Mesendoderm (in vitro differentiated cells): ENCODE measurements at regions not wholly inside any gene's neighbourhood (a gene's known extent, or its start where the extent isn't known, plus 50 kb on each side); places are given as distances from the start of the nearest gene placed in this dataset.
A peak's percentile ranks its signal among the peaks of the same experiment; 100 is the strongest.

Experiments used
- DNase-seq: peaks from one replicate; pipeline ENCODE4 v3.0.0; 2013
- H2AK5ac ChIP-seq: 2 replicates; pipeline ENCODE4 v1.6.1; 2013; ENCODE audit warnings: low read length, inconsistent platforms
- H2BK120ac ChIP-seq: 2 replicates; pipeline ENCODE4 v1.6.1; 2013; ENCODE audit warnings: low read depth, mild to moderate bottlenecking, low read length, moderate library complexity, mixed read lengths
- H2BK15ac ChIP-seq: replicated peaks from 2 replicates; pipeline ENCODE4 v1.6.1; 2013; ENCODE audit warnings: low read depth, mild to moderate bottlenecking, moderate library complexity
- H2BK5ac ChIP-seq: 2 replicates; pipeline ENCODE4 v1.6.1; 2013; ENCODE audit warnings: low read length, inconsistent platforms
- H3K18ac ChIP-seq: 2 replicates; pipeline ENCODE4 v1.6.1; 2013; ENCODE audit warnings: mild to moderate bottlenecking, low read length, mixed read lengths
- H3K23ac ChIP-seq: one replicate; pipeline ENCODE4 v1.6.1; 2013; ENCODE audit warnings: low read length
- H3K27ac ChIP-seq: 2 replicates; pipeline ENCODE4 v1.5.1; 2013; ENCODE audit warnings: low read depth, mild to moderate bottlenecking, inconsistent platforms, low read length, moderate library complexity
- H3K27me3 ChIP-seq: 2 replicates; pipeline ENCODE4 v1.6.1; 2013; ENCODE audit warnings: low read length, control low read depth, mild to moderate bottlenecking, inconsistent platforms; ENCODE audit not compliant: insufficient read depth, poor library complexity
- H3K36me3 ChIP-seq: 2 replicates; pipeline ENCODE4 v1.6.1; 2013; ENCODE audit warnings: low read length, inconsistent platforms; ENCODE audit not compliant: control insufficient read depth, insufficient read depth
- H3K4ac ChIP-seq: one replicate; pipeline ENCODE4 v1.6.1; 2013; ENCODE audit warnings: low read depth, mild to moderate bottlenecking, low read length, moderate library complexity
- H3K4me1 ChIP-seq: 2 replicates; pipeline ENCODE4 v1.6.1; 2013; ENCODE audit warnings: low read depth, low read length, inconsistent platforms; ENCODE audit not compliant: control insufficient read depth
- H3K4me2 ChIP-seq: 2 replicates; pipeline ENCODE4 v1.6.1; 2013; ENCODE audit warnings: low read length
- H3K4me3 ChIP-seq: 2 replicates; pipeline ENCODE4 v1.5.1; 2013; ENCODE audit warnings: mild to moderate bottlenecking, low read length
- H3K56ac ChIP-seq: one replicate; pipeline ENCODE4 v1.6.1; 2013; ENCODE audit warnings: low read length
- H3K79me1 ChIP-seq: 2 replicates; pipeline ENCODE4 v1.6.1; 2013; ENCODE audit warnings: low read length, inconsistent platforms
- H3K79me2 ChIP-seq: 2 replicates; pipeline ENCODE4 v1.6.1; 2013; ENCODE audit warnings: mild to moderate bottlenecking, low read length; ENCODE audit not compliant: control insufficient read depth, insufficient read depth
- H3K9ac ChIP-seq: 2 replicates; pipeline ENCODE4 v1.6.1; 2013; ENCODE audit warnings: low read length, inconsistent platforms
- H4K5ac ChIP-seq: one replicate; pipeline ENCODE4 v1.6.1; 2013; ENCODE audit warnings: low read length
- H4K8ac ChIP-seq: one replicate; pipeline ENCODE4 v1.6.1; 2013; ENCODE audit warnings: low read depth, mild to moderate bottlenecking, control low read depth, low read length, moderate library complexity
- WGBS: extraction: QIAGEN DNeasy Blood & Tissue Kit; methylation state at CpG from one replicate; pipeline ENCODE4 v1.1.7; 2013; ENCODE audit warnings: low lambda C conversion rate, missing lambda C conversion rate; ENCODE audit not compliant: insufficient coverage; ENCODE audit errors: extremely low coverage; 5-methylcytosine and 5-hydroxymethylcytosine counted together

GRCh38 chr5:155181542-155181941 is 168.0 kb downstream of the KIF4B start:
- no peak overlapping the region for H3K18ac ChIP-seq
- no peak overlapping the region for H3K56ac ChIP-seq
- no peaks in the 10 kb centered on the region for H3K79me2 ChIP-seq
- H3K4me2 ChIP-seq = no peak overlapping the region
- no peak overlapping the region for H3K27ac ChIP-seq
- no peaks in the 10 kb centered on the region for H3K36me3 ChIP-seq
- no peaks in the 10 kb centered on the region for H3K27me3 ChIP-seq
- no CpG with 5 or more reads among the region's 1 CpG for WGBS
- H2BK120ac ChIP-seq = no peak overlapping the region
- H3K4me1 ChIP-seq = no peaks in the 10 kb centered on the region
- no peak overlapping the region for H3K4ac ChIP-seq
- H2AK5ac ChIP-seq = no peak overlapping the region
- H4K5ac ChIP-seq = no peak overlapping the region
- no peak for DNase-seq
- H3K23ac ChIP-seq = no peak overlapping the region
- H4K8ac ChIP-seq = no peak overlapping the region
- no peak overlapping the region for H3K4me3 ChIP-seq
- H2BK15ac ChIP-seq = no peak overlapping the region
- H2BK5ac ChIP-seq = no peak overlapping the region
- H3K9ac ChIP-seq = no peak overlapping the region
- H3K79me1 ChIP-seq = no peaks in the 10 kb centered on the region

DNA sequence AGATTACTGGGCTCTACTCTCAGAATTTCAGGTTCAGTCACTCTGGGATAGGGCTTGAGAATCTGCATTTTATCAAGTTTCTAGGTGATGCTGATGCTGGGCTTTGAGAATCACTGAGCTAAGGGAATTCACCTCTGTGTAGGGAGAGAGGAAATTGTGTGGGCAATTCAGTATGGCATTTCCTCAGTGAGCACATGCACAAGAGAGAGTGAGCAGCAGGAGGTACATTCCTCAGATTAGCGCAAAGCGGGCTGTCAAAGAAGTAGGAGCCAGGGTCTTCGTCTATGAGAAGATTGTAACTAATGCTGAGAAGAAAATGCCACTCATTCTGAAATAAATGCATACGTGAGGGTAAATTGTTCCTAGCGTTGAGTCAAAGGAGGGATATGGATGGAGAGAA is 175.9 kb downstream of the KIF4B start:
- H3K18ac ChIP-seq = no peak overlapping the region
- H3K27ac ChIP-seq = no peak overlapping the region
- no peak overlapping the region for H3K4me3 ChIP-seq
- no peaks in the 10 kb centered on the region for H3K79me1 ChIP-seq
- H3K27me3 ChIP-seq = no peaks in the 10 kb centered on the region
- no peak overlapping the region for H2AK5ac ChIP-seq
- H3K4me2 ChIP-seq = no peak overlapping the region
- H3K4ac ChIP-seq = no peak overlapping the region
- H4K5ac ChIP-seq = no peak overlapping the region
- no peak overlapping the region for H2BK120ac ChIP-seq
- H3K56ac ChIP-seq = no peak overlapping the region
- no peak overlapping the region for H4K8ac ChIP-seq
- H3K79me2 ChIP-seq = no peaks in the 10 kb centered on the region
- H3K23ac ChIP-seq = no peak overlapping the region
- no peak overlapping the region for H2BK5ac ChIP-seq
- no peaks in the 10 kb centered on the region for H3K36me3 ChIP-seq
- no peak overlapping the region for H2BK15ac ChIP-seq
- peak; percentile 91 for DNase-seq
- H3K4me1 ChIP-seq = no peaks in the 10 kb centered on the region
- no peak overlapping the region for H3K9ac ChIP-seq
- no CpG with 5 or more reads among the region's 5 CpGs for WGBS

- WGBS = no CpG with 5 or more reads among the region's 4 CpGs
- Histone ChIP-seq H3K27ac (no peak overlapping the region), H4K8ac (no peak overlapping the region)
Observed at GRCh38 chr5:155189981-155190380, 176.4 kb downstream of the KIF4B start.

DNA sequence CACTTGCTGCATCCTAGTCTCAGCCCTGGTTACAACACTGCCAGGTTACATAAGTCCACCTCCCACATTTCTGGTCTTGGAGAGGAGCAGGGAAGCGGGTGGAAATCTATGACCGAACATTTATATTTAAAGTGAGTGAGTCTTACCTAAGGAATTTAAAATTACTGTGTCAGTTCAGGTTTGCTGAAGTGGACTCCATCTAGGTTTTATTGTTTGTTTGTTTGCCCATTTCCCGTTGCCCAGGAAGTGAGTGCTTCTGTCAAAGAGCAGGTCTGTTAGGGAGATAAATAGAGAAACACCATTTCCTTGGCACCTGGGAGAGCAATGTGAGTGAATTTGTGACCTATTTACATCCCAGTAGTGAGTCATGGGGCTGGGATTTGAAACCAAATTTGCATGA is 179.5 kb downstream of the KIF4B start:
- H2BK5ac ChIP-seq = no peak overlapping the region
- no CpG with 5 or more reads among the region's 3 CpGs for WGBS
- no peak overlapping the region for H4K8ac ChIP-seq
- no peak overlapping the region for H2AK5ac ChIP-seq
- H3K18ac ChIP-seq = no peak overlapping the region
- no peak overlapping the region for H3K9ac ChIP-seq
- no peak overlapping the region for H3K4ac ChIP-seq
- H3K36me3 ChIP-seq = no peaks in the 10 kb centered on the region
- no peaks in the 10 kb centered on the region for H3K79me2 ChIP-seq
- peak; percentile 51 for DNase-seq
- no peaks in the 10 kb centered on the region for H3K27me3 ChIP-seq
- no peak overlapping the region for H3K56ac ChIP-seq
- no peak overlapping the region for H4K5ac ChIP-seq
- no peak overlapping the region for H3K4me2 ChIP-seq
- no peak overlapping the region for H3K23ac ChIP-seq
- no peak overlapping the region for H3K27ac ChIP-seq
- H3K79me1 ChIP-seq = no peaks in the 10 kb centered on the region
- no peak overlapping the region for H2BK120ac ChIP-seq
- no peaks in the 10 kb centered on the region for H3K4me1 ChIP-seq
- H2BK15ac ChIP-seq = no peak overlapping the region
- no peak overlapping the region for H3K4me3 ChIP-seq

More at GRCh38 chr5:155189981-155190380, 176.4 kb downstream of the KIF4B start:
- H3K23ac ChIP-seq = no peak overlapping the region
- no peak overlapping the region for H3K4me3 ChIP-seq
- H2BK5ac ChIP-seq = no peak overlapping the region
- no peak overlapping the region for H3K9ac ChIP-seq
- no peaks in the 10 kb centered on the region for H3K79me2 ChIP-seq
- H4K5ac ChIP-seq = no peak overlapping the region
- no peaks in the 10 kb centered on the region for H3K79me1 ChIP-seq
- H2AK5ac ChIP-seq = no peak overlapping the region
- H3K4ac ChIP-seq = no peak overlapping the region
- H3K36me3 ChIP-seq = no peaks in the 10 kb centered on the region
- H3K4me2 ChIP-seq = no peak overlapping the region
- no peaks in the 10 kb centered on the region for H3K4me1 ChIP-seq
- no peaks in the 10 kb centered on the region for H3K27me3 ChIP-seq
- no peak overlapping the region for H3K56ac ChIP-seq
- no peak overlapping the region for H2BK120ac ChIP-seq
- no peak overlapping the region for H3K18ac ChIP-seq
- H2BK15ac ChIP-seq = no peak overlapping the region
- DNase-seq = no peak

DNA sequence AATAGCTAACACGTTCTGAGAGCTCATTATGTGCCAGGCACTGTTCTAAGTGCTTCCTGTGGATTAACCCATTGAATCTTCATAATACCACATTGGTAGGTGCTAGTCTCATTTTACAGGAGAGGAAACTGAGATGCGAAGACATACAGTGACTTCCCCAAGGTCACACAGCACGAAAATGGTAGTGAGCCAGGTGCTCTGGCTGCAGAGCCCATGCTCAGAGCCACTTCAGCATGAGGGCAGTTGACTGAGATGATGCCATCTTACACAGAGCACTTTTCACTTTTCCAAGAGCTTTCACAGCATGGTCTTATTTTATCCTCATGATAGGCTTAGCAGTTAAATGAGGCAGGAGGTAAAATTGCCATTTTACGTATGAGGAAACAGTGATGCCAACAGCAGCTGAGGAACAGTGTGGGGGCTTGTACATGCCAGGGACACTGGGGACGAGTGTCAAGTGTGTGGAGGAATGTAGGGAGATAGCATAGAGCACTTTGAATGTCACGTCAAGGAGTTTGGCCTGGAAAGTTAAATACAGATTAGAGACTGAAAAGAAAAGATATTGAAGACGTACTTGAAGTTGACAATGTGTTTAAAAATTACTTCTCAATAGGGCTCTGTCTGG is 180.0 kb downstream of the KIF4B start:
- H2BK120ac ChIP-seq = no peak overlapping the region

DNA sequence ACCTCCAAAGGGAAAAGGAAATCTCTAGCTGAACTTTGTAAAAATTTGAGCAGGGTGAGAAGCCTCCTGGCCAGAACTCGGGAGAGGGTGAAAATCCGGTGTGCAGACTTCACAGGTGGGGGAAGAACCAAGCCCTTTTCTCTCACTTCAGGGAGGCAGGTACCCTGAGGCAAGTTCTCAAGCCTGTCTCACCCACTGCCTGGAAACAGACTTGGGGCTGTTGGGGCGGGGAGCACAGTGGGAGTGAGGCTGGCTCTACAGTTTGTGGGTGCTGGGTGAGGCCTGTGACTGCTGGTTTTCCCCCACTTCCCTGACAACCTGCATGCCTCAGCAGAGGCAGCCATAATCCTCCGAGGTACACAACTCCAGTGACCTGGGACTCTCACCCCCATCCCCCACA is 187.1 kb downstream of the KIF4B start:
- H3K56ac ChIP-seq = no peak overlapping the region
- H3K79me1 ChIP-seq = no peaks in the 10 kb centered on the region
- no peak overlapping the region for H3K9ac ChIP-seq
- no peak overlapping the region for H3K18ac ChIP-seq
- no peak for DNase-seq
- no peaks in the 10 kb centered on the region for H3K27me3 ChIP-seq
- H2BK5ac ChIP-seq = no peak overlapping the region
- no peak overlapping the region for H2BK120ac ChIP-seq
- H3K23ac ChIP-seq = no peak overlapping the region
- H3K4me3 ChIP-seq = no peak overlapping the region
- H3K27ac ChIP-seq = no peak overlapping the region
- H3K4me1 ChIP-seq = no peaks in the 10 kb centered on the region
- no peaks in the 10 kb centered on the region for H3K36me3 ChIP-seq
- H2AK5ac ChIP-seq = no peak overlapping the region
- H4K5ac ChIP-seq = no peak overlapping the region
- H3K4me2 ChIP-seq = no peak overlapping the region
- H3K79me2 ChIP-seq = no peaks in the 10 kb centered on the region
- H4K8ac ChIP-seq = no peak overlapping the region
- H3K4ac ChIP-seq = no peak overlapping the region
- no peak overlapping the region for H2BK15ac ChIP-seq
- WGBS = no CpG with 5 or more reads among the region's 4 CpGs

More for the DNA sequence above, 180.0 kb downstream of the KIF4B start:
- H3K79me2 ChIP-seq = no peaks in the 10 kb centered on the region
- no peaks in the 10 kb centered on the region for H3K4me1 ChIP-seq
- no peak overlapping the region for H3K56ac ChIP-seq
- H2BK15ac ChIP-seq = no peak overlapping the region
- H3K4me2 ChIP-seq = no peak overlapping the region
- H4K5ac ChIP-seq = no peak overlapping the region
- no peak overlapping the region for H2BK5ac ChIP-seq
- no peak overlapping the region for H3K18ac ChIP-seq
- DNase-seq = no peak
- H3K4me3 ChIP-seq = no peak overlapping the region
- H2AK5ac ChIP-seq = no peak overlapping the region
- H3K27ac ChIP-seq = no peak overlapping the region
- H3K9ac ChIP-seq = no peak overlapping the region
- no CpG with 5 or more reads among the region's 7 CpGs for WGBS
- no peaks in the 10 kb centered on the region for H3K27me3 ChIP-seq
- H4K8ac ChIP-seq = no peak overlapping the region
- no peaks in the 10 kb centered on the region for H3K36me3 ChIP-seq
- H3K23ac ChIP-seq = no peak overlapping the region
- no peak overlapping the region for H3K4ac ChIP-seq
- no peaks in the 10 kb centered on the region for H3K79me1 ChIP-seq
